SH-SY5Y (cell line): ENCODE measurements at regions not wholly inside any gene's neighbourhood (a gene's known extent, or its start where the extent isn't known, plus 50 kb on each side); places are given as distances from the start of the nearest gene placed in this dataset.

Experiments
- GATA2 ChIP-seq: IDR thresholded peaks from 2 replicates; pipeline ENCODE4 v1.6.1; 2011; ENCODE audit warnings: mild to moderate bottlenecking, low read depth, low read length
- GATA3 ChIP-seq: IDR thresholded peaks from 2 replicates; pipeline ENCODE4 v1.6.1; 2011; ENCODE audit warnings: low read depth, mild to moderate bottlenecking, low read length, moderate library complexity

- TF ChIP-seq GATA3 (no peak), GATA2 (no peak)
Measured at GRCh38 chr2:65599693-65600092, 167.3 kb upstream of the SPRED2 start.
